Mesothelial cell of epicardium (in vitro differentiated cells): ENCODE measurements at regions not wholly inside any gene's neighbourhood (a gene's known extent, or its start where the extent isn't known, plus 50 kb on each side); places are given as distances from the start of the nearest gene placed in this dataset.

Experiments
- DNase-seq, 2 experiments: peaks; one replicate each; pipeline ENCODE4 v3.0.0; 2021; ENCODE audit warnings: low spot score in 2 of 2; ENCODE audit not compliant: unreplicated experiment in 2 of 2
- H3K27ac Mint-ChIP-seq: 2 replicates; pipeline ENCODE4 v1.8.0; 2021; ENCODE audit warnings: mixed read lengths
- H3K27me3 Mint-ChIP-seq: 2 replicates; pipeline ENCODE4 v1.8.0; 2021; ENCODE audit warnings: low read depth, mixed read lengths
- H3K36me3 Mint-ChIP-seq: 2 replicates; pipeline ENCODE4 v1.8.0; 2021; ENCODE audit warnings: mixed read lengths
- H3K4me1 Mint-ChIP-seq: 2 replicates; pipeline ENCODE4 v1.8.0; 2021; ENCODE audit warnings: mixed read lengths
- H3K4me3 Mint-ChIP-seq: 2 replicates; pipeline ENCODE4 v1.8.0; 2021; ENCODE audit warnings: mild to moderate bottlenecking, moderate library complexity, mixed read lengths
- H3K9me3 Mint-ChIP-seq: 2 replicates; pipeline ENCODE4 v1.8.0; 2021; ENCODE audit warnings: mixed read lengths
- TF ChIP-seq, protein P1 (sequence below): fragments of 200-600 bp; sonication (generic); IDR thresholded peaks from one replicate; pipeline ENCODE4 v1.5.0; 2021; ENCODE audit warnings: antibody characterized with exemption; ENCODE audit not compliant: unreplicated experiment

DNA sequence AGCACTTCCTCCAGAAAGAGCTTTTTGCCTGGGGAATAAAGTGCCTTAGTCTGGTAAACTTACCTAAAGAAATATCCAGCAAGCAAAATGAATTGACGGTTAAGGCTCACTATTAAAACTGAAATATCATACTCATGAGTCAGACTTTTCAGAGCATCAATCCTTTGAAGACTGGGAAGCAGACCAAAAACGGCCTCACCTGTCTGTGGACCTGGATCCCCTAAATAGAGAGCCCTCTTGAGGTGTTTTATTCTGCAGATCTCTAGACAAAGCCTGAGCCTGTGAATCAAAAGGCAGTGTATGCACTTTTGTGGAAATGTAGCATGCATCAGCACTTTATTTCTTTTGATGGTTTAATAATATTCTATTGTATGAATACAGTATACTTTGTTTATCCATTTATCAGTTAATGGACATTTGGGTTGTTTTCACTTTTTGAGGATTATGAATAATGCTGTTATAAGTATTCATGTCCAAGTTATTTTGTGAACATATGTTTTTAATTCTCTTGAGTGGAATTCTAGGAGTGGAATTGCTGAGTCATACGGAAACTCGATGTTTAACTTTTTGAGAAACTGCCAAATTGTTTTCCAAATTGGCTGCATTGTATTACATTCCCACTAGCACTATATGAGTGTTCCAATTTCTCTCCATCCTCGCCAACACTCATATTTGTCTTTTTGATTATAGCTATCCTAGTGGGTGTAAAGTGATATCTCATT is 449.0 kb upstream of the IGFBP3 start:
- Mint-ChIP-seq H3K4me3 (no peak overlapping the region), H3K27me3 (no peaks in the 10 kb centered on the region), H3K4me1 (no peaks in the 10 kb centered on the region), H3K27ac (no peak overlapping the region), H3K36me3 (peaks cover 24% of the 10 kb centered on the region), H3K9me3 (peaks cover 61% of the 10 kb centered on the region)
- TF ChIP-seq, protein P1, sequence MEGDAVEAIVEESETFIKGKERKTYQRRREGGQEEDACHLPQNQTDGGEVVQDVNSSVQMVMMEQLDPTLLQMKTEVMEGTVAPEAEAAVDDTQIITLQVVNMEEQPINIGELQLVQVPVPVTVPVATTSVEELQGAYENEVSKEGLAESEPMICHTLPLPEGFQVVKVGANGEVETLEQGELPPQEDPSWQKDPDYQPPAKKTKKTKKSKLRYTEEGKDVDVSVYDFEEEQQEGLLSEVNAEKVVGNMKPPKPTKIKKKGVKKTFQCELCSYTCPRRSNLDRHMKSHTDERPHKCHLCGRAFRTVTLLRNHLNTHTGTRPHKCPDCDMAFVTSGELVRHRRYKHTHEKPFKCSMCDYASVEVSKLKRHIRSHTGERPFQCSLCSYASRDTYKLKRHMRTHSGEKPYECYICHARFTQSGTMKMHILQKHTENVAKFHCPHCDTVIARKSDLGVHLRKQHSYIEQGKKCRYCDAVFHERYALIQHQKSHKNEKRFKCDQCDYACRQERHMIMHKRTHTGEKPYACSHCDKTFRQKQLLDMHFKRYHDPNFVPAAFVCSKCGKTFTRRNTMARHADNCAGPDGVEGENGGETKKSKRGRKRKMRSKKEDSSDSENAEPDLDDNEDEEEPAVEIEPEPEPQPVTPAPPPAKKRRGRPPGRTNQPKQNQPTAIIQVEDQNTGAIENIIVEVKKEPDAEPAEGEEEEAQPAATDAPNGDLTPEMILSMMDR = no peak
- no peak for DNase-seq

DNA sequence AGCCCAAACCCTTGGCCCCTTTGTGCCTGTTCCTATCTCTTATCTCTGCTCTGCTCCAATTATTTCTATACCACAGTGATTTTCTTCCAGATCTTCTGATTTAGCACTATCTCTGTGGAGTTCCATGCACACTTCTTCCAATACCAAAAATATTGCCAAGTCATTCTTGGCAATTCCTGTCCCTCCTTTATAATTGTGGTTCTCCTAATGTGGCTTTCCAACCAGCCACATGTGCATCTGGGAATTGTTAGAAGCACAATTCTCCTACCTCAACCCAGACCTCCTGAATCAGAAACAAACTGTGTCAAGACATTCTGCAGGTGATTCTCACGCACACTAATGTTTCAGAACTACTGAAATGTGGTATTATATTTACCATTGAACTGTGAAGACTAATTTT is 447.8 kb upstream of the IGFBP3 start:
- Mint-ChIP-seq H3K4me3 (no peak overlapping the region), H3K27ac (no peak overlapping the region), H3K9me3 (peaks cover 56% of the 10 kb centered on the region), H3K4me1 (no peaks in the 10 kb centered on the region), H3K36me3 (peaks cover 23% of the 10 kb centered on the region), H3K27me3 (no peaks in the 10 kb centered on the region)
- TF ChIP-seq, protein P1 = no peak
- no peak for DNase-seq

DNA sequence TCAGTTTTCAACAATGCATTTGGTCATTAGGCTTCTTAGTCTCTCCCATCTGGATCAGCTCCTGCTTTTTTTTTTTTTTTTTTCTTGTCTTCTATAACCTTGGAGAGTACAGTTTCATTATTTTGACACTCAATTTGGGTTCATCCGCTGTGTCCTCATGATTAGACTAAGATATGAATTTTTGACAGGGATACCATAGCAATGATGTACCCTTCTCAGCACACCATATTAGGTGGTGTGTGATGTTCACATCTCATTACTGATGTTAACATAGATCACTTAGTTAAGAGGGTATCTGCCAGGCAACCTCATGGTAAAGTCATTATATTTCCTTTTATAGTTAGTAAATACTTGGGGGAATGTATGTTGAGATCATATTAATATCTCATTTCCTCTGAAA is 445.5 kb upstream of the IGFBP3 start:
- Mint-ChIP-seq H3K9me3 (peaks cover 37% of the 10 kb centered on the region), H3K27ac (no peak overlapping the region), H3K4me1 (peaks cover 4% of the 10 kb centered on the region)

DNA sequence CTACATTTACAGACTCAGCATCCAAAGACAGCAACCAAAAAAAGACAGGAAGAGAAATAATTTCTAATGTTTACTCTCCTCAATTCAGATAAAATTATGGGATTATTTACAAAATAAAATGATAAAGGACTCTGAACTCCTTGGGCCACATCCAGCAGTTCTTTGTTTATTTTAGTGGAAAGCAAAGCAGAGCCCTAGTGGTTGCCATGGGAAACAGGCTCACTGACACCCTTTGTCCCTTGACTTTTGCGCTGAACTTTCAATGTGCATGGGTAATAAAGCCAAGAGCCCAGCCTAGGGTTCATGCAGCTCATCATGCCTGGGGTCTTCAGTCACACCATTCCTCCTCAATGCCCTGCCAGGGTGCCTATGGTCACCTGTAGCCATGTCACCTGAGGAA is 442.6 kb upstream of the IGFBP3 start:
- Mint-ChIP-seq H3K36me3 (peaks cover 7% of the 10 kb centered on the region), H3K9me3 (peaks cover 24% of the 10 kb centered on the region), H3K27ac (no peak overlapping the region), H3K27me3 (no peaks in the 10 kb centered on the region), H3K4me1 (peaks cover 15% of the 10 kb centered on the region), H3K4me3 (no peak overlapping the region)
- DNase-seq = no peak
- TF ChIP-seq, protein P1 = no peak

More for the DNA sequence above, 445.5 kb upstream of the IGFBP3 start:
- no peaks in the 10 kb centered on the region for H3K27me3 Mint-ChIP-seq
- TF ChIP-seq, protein P1 = no peak
- peaks cover 15% of the 10 kb centered on the region for H3K36me3 Mint-ChIP-seq
- no peak for DNase-seq
- H3K4me3 Mint-ChIP-seq = no peak overlapping the region

DNA sequence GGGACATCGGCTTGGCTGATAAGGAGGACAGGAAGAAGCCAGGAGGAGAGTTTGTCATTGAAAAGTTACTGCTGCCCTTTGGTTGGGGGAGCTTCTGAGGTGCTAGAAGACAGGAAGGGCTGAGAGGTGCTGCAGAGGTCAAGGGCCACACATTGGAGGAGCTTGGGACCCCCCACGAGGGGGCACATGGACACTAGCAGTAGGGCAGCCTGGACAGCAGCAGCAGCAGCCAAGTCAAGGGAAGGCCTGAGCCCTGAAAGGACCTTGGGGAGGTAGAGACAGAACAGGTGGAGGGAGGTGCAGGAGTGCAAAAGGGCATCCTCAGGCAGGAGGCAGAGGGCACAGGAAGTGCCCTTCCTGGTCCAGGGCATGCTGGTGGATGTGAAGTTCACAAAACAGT is 439.7 kb upstream of the IGFBP3 start:
- H3K36me3 Mint-ChIP-seq = no peaks in the 10 kb centered on the region
- H3K4me3 Mint-ChIP-seq = no peak overlapping the region
- TF ChIP-seq, protein P1 = no peak
- H3K4me1 Mint-ChIP-seq = peaks cover 19% of the 10 kb centered on the region
- DNase-seq = no peak
- H3K9me3 Mint-ChIP-seq = peaks cover 10% of the 10 kb centered on the region
- no peak overlapping the region for H3K27ac Mint-ChIP-seq
- H3K27me3 Mint-ChIP-seq = no peaks in the 10 kb centered on the region
